HFF-Myc (cell line): ENCODE measurements at regions not wholly inside any gene's neighbourhood (a gene's known extent, or its start where the extent isn't known, plus 50 kb on each side); places are given as distances from the start of the nearest gene placed in this dataset.
"Not testable (repeated sequence)": the region's sequence is repeated elsewhere in the genome, so short reads cannot be mapped to it uniquely, and the experiment has no call there.

ENCODE experiments used
- DNase-seq: peaks from one replicate; pipeline ENCODE4 v3.0.0-alpha.2; 2011; ENCODE audit warnings: low read depth; ENCODE audit errors: extremely low read depth
- H3K4me3 ChIP-seq: replicated peaks from 2 replicates; pipeline ENCODE4 v1.5.1; 2011; ENCODE audit warnings: low read depth, mild to moderate bottlenecking, control low read depth, low read length
- TF ChIP-seq, protein P1 (sequence below): IDR thresholded peaks from 2 replicates; pipeline ENCODE4 v1.5.1; 2012; ENCODE audit warnings: mild to moderate bottlenecking, low read depth, low read length, control low read depth; ENCODE audit errors: missing control alignments

DNA sequence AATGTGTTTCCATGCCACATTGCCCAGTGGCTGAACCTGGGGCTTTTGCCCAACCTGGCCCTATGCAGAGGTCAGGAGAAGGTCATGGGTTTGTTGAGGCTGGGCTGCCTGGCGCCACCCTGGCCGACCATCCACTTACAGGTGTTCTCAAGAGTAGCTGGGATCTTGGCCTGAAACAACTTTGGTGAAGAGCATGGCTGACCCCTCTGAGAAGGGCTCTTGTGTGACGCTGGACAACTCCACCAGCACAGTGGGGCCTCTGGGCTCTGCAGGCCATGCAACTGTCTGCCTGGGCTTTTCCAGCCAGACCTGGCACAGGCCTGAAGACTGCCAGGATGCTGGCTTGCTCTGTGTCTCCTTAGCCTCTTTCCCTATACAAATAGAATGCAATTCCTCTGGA is 76.4 kb upstream of the ZNG1B start:
- no peak overlapping the region for H3K4me3 ChIP-seq
- TF ChIP-seq, protein P1, sequence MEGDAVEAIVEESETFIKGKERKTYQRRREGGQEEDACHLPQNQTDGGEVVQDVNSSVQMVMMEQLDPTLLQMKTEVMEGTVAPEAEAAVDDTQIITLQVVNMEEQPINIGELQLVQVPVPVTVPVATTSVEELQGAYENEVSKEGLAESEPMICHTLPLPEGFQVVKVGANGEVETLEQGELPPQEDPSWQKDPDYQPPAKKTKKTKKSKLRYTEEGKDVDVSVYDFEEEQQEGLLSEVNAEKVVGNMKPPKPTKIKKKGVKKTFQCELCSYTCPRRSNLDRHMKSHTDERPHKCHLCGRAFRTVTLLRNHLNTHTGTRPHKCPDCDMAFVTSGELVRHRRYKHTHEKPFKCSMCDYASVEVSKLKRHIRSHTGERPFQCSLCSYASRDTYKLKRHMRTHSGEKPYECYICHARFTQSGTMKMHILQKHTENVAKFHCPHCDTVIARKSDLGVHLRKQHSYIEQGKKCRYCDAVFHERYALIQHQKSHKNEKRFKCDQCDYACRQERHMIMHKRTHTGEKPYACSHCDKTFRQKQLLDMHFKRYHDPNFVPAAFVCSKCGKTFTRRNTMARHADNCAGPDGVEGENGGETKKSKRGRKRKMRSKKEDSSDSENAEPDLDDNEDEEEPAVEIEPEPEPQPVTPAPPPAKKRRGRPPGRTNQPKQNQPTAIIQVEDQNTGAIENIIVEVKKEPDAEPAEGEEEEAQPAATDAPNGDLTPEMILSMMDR, result no peak
- DNase-seq, result no peak

DNA sequence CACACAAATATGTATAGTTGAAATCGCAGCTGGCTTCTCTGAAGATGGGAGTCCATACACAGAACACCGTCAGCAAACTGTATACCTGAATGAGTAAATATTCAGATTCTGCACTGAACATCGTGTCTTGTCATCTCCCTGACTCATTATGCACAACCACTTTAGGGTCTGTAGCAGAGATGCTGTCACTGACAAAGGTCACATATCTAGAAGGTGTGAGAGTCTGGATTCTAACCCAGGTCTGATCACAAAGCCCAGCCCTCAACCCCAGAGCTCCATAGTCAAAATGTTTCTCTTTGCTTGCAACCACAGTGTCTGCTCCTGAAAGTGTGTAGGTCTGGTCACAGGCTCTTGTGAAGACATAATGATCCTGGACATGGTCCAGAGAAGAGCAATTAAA is 78.3 kb upstream of the PAX8 start:
- no peak for DNase-seq

DNA sequence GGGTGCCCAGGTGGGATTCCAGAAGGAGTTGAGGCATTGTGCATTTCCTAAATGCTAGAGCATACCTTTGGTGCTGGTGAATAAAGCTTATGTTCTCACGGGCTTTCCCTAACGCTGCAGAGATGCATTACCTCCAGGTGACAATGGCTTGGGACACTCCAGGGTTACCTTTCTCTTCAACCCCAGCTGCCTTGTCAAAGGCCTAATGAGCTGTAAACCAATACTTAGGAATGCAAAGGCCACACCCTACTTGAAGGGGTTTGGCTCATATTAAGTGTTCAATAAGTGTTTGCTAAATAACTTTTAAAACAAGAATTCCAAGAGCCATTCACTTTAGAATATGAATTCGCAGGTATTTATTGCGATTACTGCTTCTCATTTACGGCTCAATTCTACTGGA is 77.6 kb upstream of the PAX8 start:
- H3K4me3 ChIP-seq, DNase-seq: not testable (repeated sequence)

More for the DNA sequence above, 78.3 kb upstream of the PAX8 start:
- H3K4me3 ChIP-seq, result no peak overlapping the region
- TF ChIP-seq, protein P1, result no peak

DNA sequence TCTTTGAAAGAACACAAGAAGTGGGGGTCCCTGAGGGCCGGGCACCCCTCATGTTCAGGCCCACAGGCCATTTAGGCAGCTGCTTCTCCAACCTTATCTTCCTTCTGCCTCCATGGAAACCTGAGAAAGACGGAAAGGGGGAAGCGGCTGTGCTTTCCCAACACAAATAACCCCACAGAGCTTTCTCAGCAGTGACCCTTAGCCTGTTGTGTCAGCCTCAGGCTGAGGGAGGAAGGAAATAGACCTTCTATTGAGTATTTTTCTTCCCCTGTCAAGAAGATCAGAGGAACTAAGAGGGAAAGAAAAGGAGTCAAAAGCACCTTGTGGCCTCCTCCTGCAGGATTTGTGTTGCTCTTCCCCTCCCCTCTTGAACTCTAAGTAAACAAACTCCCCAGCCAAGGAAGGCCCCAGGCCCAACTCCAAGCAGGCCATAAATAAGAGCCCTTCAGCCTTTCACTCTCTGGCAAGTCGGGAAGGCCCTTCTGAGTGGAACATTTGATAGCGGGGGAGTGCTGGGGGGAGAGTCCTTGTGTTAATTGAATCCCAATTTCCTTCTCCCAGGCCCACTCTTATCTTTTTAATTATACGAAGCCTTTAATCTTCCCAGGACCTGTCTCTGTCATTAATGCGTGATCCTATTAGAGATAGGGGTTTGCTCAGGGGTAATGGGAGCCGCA is 76.8 kb upstream of the PAX8 start:
- not testable (repeated sequence) for H3K4me3 ChIP-seq, DNase-seq

DNA sequence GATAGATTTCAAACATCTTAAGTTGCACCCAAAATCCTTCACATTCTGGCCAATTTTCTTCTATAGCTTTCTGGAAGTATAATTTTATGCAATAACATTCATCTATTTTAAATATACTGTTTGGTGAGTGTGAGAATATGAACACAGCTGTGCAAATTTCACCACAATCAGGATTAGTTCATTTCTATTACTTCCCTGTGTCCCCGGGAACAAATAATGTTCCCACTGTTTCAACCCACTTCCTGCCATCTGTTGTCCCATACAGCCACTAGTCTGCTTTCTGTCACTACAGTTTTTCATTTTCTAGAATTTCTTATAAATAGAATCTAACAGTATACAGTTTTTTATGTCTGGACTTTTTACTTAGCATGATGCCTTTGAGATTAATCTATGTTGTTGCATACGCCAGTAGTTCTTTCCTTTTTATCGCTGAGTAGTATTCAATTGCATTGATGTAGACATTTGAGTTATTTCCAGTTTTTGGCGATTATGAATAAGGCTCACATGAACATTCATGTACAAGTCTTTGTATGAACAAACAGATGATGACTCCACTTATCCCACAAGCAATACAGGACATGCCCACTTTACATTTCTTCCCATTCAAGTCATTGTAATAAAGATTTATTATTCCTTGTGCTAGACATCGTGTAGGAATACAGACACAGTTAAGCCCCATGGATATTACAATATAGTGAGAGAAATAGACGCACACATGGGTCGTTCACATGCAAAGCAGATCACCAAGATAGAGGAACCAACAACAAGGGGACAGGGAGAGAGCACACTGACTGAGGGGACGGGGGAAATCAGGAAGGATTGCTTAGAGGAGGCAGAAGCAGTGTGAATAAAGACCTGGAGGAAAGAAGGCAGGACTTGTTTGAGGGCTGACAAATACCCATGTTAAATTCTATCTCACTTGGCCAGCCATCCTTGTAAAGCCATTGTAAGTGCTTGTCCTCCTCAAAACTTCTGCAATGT is 72.9 kb upstream of the PAX8 start:
- DNase-seq, result no peak
- TF ChIP-seq, protein P1, result no peak
- no peak overlapping the region for H3K4me3 ChIP-seq

DNA sequence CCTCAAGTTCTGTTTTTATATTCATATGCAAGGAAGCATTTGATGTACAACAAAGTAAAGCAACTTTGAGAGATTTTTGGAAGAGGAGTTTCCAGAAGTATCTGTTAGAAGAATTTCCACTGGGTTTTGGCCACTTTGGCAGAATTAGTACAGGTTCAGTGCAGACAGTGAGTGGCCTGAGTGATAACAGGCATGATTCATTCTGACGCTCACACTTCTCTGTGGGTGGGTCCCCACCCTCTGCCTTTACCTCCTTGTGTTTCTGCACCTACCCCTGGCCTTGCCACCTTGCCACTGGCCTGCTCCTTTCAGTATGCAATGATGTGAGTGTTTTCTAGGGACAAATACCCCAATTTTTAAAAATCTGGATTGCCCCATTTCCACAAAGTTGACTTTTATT is 65.1 kb upstream of the PAX8 start:
- not testable (repeated sequence) for H3K4me3 ChIP-seq

DNA sequence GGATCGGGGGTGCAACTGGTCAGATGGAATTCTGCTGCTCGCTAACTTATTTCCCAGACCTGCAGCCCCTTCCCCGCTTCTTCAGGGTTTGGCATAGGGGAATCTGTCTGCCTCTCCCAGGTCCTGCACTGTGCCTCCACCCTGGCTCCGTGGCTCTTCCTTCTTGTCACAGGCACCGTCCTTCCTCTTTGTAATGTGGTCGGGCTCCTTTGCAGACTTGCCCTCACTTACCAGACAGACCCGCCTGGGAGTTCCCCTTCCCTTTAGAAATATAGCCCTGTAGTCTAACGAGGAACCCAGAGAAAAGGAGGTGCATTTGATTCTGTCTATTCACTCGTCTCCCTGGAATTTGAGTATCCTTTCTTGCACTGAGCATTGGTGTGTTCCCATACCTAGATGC is 63.9 kb upstream of the PAX8 start:
- no peak for DNase-seq
- TF ChIP-seq, protein P1, result no peak
- no peak overlapping the region for H3K4me3 ChIP-seq

More for the DNA sequence above, 65.1 kb upstream of the PAX8 start:
- DNase-seq, result not testable (repeated sequence)

DNA sequence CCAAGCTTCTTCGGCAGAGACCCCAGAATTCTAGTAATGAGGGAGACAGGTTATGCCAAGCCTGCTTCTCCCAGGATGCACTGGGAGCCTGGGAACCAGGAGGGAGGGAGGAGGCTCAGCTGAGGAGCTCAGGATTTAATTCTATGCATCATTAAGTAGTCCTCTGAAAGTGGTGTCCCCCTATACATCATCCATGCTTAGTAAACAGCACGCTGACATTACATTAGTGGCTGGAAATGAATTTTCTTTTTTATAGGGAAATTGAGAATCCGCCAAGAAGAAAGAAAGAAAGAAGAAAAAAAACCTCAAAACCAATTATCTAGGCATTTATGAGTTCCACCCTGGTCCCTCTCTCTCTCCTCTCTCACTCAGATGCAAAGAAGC is 63.1 kb upstream of the PAX8 start:
- H3K4me3 ChIP-seq, DNase-seq: not testable (repeated sequence)
